ENCODE measurements at regions not wholly inside any gene's neighbourhood (a gene's known extent, or its start where the extent isn't known, plus 50 kb on each side); places are given as distances from the start of the nearest gene placed in this dataset.

DNA sequence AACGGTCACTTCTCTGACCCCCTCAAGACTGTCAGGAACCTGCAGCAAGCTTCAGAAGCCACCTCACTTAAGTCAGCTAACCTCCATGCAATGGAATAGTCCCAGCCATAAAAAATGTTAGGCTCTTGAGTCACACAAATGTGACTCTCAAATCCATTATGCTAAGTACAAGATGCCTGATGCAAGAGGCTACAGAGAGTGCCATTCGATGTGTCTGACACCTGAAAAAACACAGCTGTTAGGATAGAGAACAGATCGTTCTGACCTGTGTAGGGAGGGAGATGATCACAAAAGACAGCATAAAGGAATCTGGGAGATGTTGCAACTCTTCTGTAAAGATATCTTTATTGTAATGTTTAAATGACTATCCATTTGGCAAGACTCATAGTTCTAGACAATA is 712.4 kb downstream of the TBC1D22A start:
- no peak for DNase-seq (ENCODE audit: extremely low read depth, insufficient read length)
- TF ChIP-seq, protein P1, sequence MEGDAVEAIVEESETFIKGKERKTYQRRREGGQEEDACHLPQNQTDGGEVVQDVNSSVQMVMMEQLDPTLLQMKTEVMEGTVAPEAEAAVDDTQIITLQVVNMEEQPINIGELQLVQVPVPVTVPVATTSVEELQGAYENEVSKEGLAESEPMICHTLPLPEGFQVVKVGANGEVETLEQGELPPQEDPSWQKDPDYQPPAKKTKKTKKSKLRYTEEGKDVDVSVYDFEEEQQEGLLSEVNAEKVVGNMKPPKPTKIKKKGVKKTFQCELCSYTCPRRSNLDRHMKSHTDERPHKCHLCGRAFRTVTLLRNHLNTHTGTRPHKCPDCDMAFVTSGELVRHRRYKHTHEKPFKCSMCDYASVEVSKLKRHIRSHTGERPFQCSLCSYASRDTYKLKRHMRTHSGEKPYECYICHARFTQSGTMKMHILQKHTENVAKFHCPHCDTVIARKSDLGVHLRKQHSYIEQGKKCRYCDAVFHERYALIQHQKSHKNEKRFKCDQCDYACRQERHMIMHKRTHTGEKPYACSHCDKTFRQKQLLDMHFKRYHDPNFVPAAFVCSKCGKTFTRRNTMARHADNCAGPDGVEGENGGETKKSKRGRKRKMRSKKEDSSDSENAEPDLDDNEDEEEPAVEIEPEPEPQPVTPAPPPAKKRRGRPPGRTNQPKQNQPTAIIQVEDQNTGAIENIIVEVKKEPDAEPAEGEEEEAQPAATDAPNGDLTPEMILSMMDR (IDR thresholded peaks at IDR 0.05; ENCODE audit: insufficient read depth, low read length, poor library complexity, severe bottlenecking): no peak
- H3K27me3 ChIP-seq (replicated peaks; ENCODE audit: control insufficient read depth, insufficient read depth, low read length): no peaks in the 10 kb centered on the region
- H3K4me3 ChIP-seq (replicated peaks; ENCODE audit: low read depth, low read length): no peak overlapping the region
- no peaks in the 10 kb centered on the region for H3K36me3 ChIP-seq (ENCODE audit: control insufficient read depth, insufficient read depth, low read length)

DNA sequence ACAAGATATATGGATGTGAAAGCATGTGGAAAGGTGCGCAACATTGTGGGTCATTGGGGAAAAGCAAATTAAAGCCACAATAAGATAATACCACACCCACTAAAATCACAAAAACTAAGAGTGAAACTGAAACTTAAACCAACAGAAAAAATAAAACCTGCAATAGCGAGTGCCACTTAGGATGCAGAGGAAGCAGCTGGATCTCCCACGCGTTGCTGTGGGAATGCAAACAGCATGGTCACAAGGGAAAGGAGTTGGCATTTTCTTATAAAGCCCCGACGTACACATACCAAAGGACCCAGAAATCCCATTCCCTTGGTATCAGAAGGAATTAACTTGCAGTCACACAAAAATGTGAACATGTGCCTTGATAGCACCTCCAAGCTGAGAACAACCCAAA is 712.0 kb downstream of the TBC1D22A start:
- Histone ChIP-seq H3K27me3 (replicated peaks; ENCODE audit: control insufficient read depth, insufficient read depth, low read length) (no peaks in the 10 kb centered on the region), H3K4me3 (replicated peaks; ENCODE audit: low read depth, low read length) (no peak overlapping the region), H3K36me3 (ENCODE audit: control insufficient read depth, insufficient read depth, low read length) (no peaks in the 10 kb centered on the region)
- TF ChIP-seq, protein P1 (IDR thresholded peaks at IDR 0.05; ENCODE audit: insufficient read depth, low read length, poor library complexity, severe bottlenecking): no peak
- DNase-seq (ENCODE audit: extremely low read depth, insufficient read length): no peak

DNA sequence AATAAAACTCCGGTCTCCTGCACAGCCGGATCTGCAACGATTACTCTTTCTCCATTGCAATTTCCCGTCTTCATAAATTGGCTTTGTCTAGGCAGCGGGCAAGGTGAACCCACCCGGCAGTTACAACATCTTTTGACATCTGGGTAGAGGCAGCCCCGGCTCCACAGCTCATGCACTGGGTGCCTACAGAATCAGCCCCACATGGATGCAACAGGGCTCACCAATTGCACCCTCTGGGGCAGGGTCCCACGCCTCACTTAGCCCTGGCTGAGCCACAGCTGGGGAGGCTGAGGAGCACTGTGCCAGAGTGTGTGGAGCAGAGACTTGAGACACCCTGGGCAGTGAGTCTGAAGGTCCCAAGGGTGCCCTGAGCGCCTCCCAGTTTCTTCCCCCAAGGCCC is 710.2 kb downstream of the TBC1D22A start:
- Histone ChIP-seq H3K4me3 (replicated peaks; ENCODE audit: low read depth, low read length) (no peak overlapping the region), H3K36me3 (ENCODE audit: control insufficient read depth, insufficient read depth, low read length) (no peaks in the 10 kb centered on the region), H3K27me3 (replicated peaks; ENCODE audit: control insufficient read depth, insufficient read depth, low read length) (no peaks in the 10 kb centered on the region)
- TF ChIP-seq, protein P1 (IDR thresholded peaks at IDR 0.05; ENCODE audit: insufficient read depth, low read length, poor library complexity, severe bottlenecking): no peak
- no peak for DNase-seq (ENCODE audit: extremely low read depth, insufficient read length)

- no peak overlapping the region for H3K4me3 ChIP-seq (replicated peaks; ENCODE audit: low read depth, low read length)
- TF ChIP-seq, protein P1 (IDR thresholded peaks at IDR 0.05; ENCODE audit: insufficient read depth, low read length, poor library complexity, severe bottlenecking): no peak
- H3K36me3 ChIP-seq (ENCODE audit: control insufficient read depth, insufficient read depth, low read length): no peaks in the 10 kb centered on the region
- H3K27me3 ChIP-seq (replicated peaks; ENCODE audit: control insufficient read depth, insufficient read depth, low read length): no peaks in the 10 kb centered on the region
- no peak for DNase-seq (ENCODE audit: extremely low read depth, insufficient read length)
Observed at GRCh38 chr22:47471406-47471805, 709.0 kb downstream of the TBC1D22A start.

DNA sequence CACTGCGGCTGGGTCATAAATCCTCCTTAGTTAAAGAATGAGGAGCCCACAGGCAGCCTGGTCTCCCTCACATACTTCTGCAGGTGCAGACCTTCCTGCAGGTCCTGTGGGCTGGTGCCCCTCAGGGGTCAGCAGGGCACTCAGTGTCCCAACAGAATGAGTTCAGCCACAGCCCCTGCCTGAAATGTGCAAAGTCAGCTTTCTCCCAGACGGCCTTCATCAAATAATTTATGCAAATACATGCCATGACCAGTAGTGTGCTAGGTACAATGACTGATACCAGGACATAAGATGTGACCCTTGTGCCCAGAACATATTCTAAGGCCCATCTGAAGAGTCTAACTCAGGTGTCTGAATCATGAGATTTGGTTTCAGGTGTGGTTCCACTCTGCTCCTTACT is 703.4 kb downstream of the TBC1D22A start:
- TF ChIP-seq, protein P1 (IDR thresholded peaks at IDR 0.05; ENCODE audit: insufficient read depth, low read length, poor library complexity, severe bottlenecking): no peak
- Histone ChIP-seq H3K27me3 (replicated peaks; ENCODE audit: control insufficient read depth, insufficient read depth, low read length) (no peaks in the 10 kb centered on the region), H3K4me3 (replicated peaks; ENCODE audit: low read depth, low read length) (no peak overlapping the region), H3K36me3 (ENCODE audit: control insufficient read depth, insufficient read depth, low read length) (no peaks in the 10 kb centered on the region)
- DNase-seq (ENCODE audit: extremely low read depth, insufficient read length): no peak

- no peaks in the 10 kb centered on the region for H3K36me3 ChIP-seq (ENCODE audit: control insufficient read depth, insufficient read depth, low read length)
- no peak for DNase-seq (ENCODE audit: extremely low read depth, insufficient read length)
Observed at GRCh38 chr22:47465222-47465621, 702.8 kb downstream of the TBC1D22A start.

More at GRCh38 chr22:47465222-47465621, 702.8 kb downstream of the TBC1D22A start:
- TF ChIP-seq, protein P1 (IDR thresholded peaks at IDR 0.05; ENCODE audit: insufficient read depth, low read length, poor library complexity, severe bottlenecking): no peak
- H3K27me3 ChIP-seq (replicated peaks; ENCODE audit: control insufficient read depth, insufficient read depth, low read length): no peaks in the 10 kb centered on the region
- H3K4me3 ChIP-seq (replicated peaks; ENCODE audit: low read depth, low read length): no peak overlapping the region
